Glutamatergic neuron (in vitro differentiated cells): ENCODE measurements at regions not wholly inside any gene's neighbourhood (a gene's known extent, or its start where the extent isn't known, plus 50 kb on each side); places are given as distances from the start of the nearest gene placed in this dataset.

ENCODE experiments used
- DNase-seq: peaks from one replicate; pipeline ENCODE4 v3.0.0; 2022
- H3K27ac Mint-ChIP-seq: one replicate; pipeline ENCODE4 v1.8.0; 2020; ENCODE audit warnings: mild to moderate bottlenecking, mixed read lengths, inconsistent platforms; ENCODE audit not compliant: unreplicated experiment
- H3K27me3 Mint-ChIP-seq: one replicate; pipeline ENCODE4 v1.8.0; 2020; ENCODE audit warnings: mild to moderate bottlenecking, moderate library complexity, mixed read lengths, inconsistent platforms; ENCODE audit not compliant: unreplicated experiment
- H3K36me3 Mint-ChIP-seq: one replicate; pipeline ENCODE4 v1.8.0; 2020; ENCODE audit warnings: mild to moderate bottlenecking, mixed read lengths, inconsistent platforms; ENCODE audit not compliant: unreplicated experiment
- H3K4me1 Mint-ChIP-seq: one replicate; pipeline ENCODE4 v1.8.0; 2020; ENCODE audit warnings: mild to moderate bottlenecking, low read depth, mixed read lengths, inconsistent platforms; ENCODE audit not compliant: unreplicated experiment
- H3K4me3 Mint-ChIP-seq: one replicate; pipeline ENCODE4 v1.8.0; 2020; ENCODE audit warnings: mild to moderate bottlenecking, mixed read lengths, inconsistent platforms; ENCODE audit not compliant: unreplicated experiment
- H3K9me3 Mint-ChIP-seq: one replicate; pipeline ENCODE4 v1.8.0; 2020; ENCODE audit warnings: mild to moderate bottlenecking, moderate library complexity, mixed read lengths, inconsistent platforms; ENCODE audit not compliant: unreplicated experiment
- CTCF ChIP-seq: fragments of 200-600 bp; sonication (generic); IDR thresholded peaks from one replicate; pipeline ENCODE4 v1.5.0; 2021; ENCODE audit not compliant: partially characterized antibody, unreplicated experiment

GRCh38 chr5:98474216-98474615 is 299.2 kb upstream of the RGMB start:
- H3K27me3 Mint-ChIP-seq, result no peaks in the 10 kb centered on the region
- no peak overlapping the region for H3K4me3 Mint-ChIP-seq
- no peak overlapping the region for H3K27ac Mint-ChIP-seq
- no peak for DNase-seq
- H3K9me3 Mint-ChIP-seq, result no peaks in the 10 kb centered on the region
- no peak for TF ChIP-seq CTCF
- H3K4me1 Mint-ChIP-seq, result peaks cover 12% of the 10 kb centered on the region
- no peaks in the 10 kb centered on the region for H3K36me3 Mint-ChIP-seq

- no peaks in the 10 kb centered on the region for H3K9me3 Mint-ChIP-seq
- H3K4me1 Mint-ChIP-seq, result peaks cover 12% of the 10 kb centered on the region
- no peak for DNase-seq
- H3K4me3 Mint-ChIP-seq, result no peak overlapping the region
- no peaks in the 10 kb centered on the region for H3K36me3 Mint-ChIP-seq
- H3K27ac Mint-ChIP-seq, result no peak overlapping the region
- no peak for TF ChIP-seq CTCF
- no peaks in the 10 kb centered on the region for H3K27me3 Mint-ChIP-seq
Measured at GRCh38 chr5:98474782-98475181, 298.7 kb upstream of the RGMB start.

- H3K36me3 Mint-ChIP-seq, result no peaks in the 10 kb centered on the region
- no peaks in the 10 kb centered on the region for H3K27me3 Mint-ChIP-seq
- H3K27ac Mint-ChIP-seq, result no peak overlapping the region
- no peak for TF ChIP-seq CTCF
- H3K9me3 Mint-ChIP-seq, result no peaks in the 10 kb centered on the region
- no peak overlapping the region for H3K4me3 Mint-ChIP-seq
- H3K4me1 Mint-ChIP-seq, result peaks cover 3% of the 10 kb centered on the region
- DNase-seq, result no peak
Measured at GRCh38 chr5:98482321-98483300, 290.9 kb upstream of the RGMB start.

- Mint-ChIP-seq H3K4me3 (no peak overlapping the region), H3K36me3 (peaks cover 2% of the 10 kb centered on the region), H3K27ac (no peak overlapping the region), H3K27me3 (no peaks in the 10 kb centered on the region), H3K4me1 (peaks cover 3% of the 10 kb centered on the region), H3K9me3 (peaks cover 1% of the 10 kb centered on the region)
- TF ChIP-seq CTCF, result no peak
- DNase-seq, result no peak
Measured at GRCh38 chr5:98483301-98483685, 290.2 kb upstream of the RGMB start.

- TF ChIP-seq CTCF, result no peak
- DNase-seq, result no peak
- Mint-ChIP-seq H3K27ac (no peak overlapping the region), H3K27me3 (peaks cover 3% of the 10 kb centered on the region), H3K9me3 (peaks cover 1% of the 10 kb centered on the region), H3K4me1 (peaks cover 8% of the 10 kb centered on the region), H3K4me3 (no peak overlapping the region), H3K36me3 (peaks cover 10% of the 10 kb centered on the region)
Measured at GRCh38 chr5:98489021-98489420, 284.4 kb upstream of the RGMB start.
